ENCODE measurements at regions not wholly inside any gene's neighbourhood (a gene's known extent, or its start where the extent isn't known, plus 50 kb on each side); places are given as distances from the start of the nearest gene placed in this dataset.

GRCh38 chr6:23566418-23566817 lies 559.6 kb upstream of the NRSN1 start:
- H3K27me3 ChIP-seq (ENCODE audit: insufficient read depth, low read depth, low read length): no peaks in the 10 kb centered on the region
- H3F3A ChIP-seq (ENCODE audit: insufficient read depth, low read length, poor library complexity, severe bottlenecking): no peaks in the 10 kb centered on the region
- TF ChIP-seq REST (IDR thresholded peaks at IDR 0.05; ENCODE audit: borderline replicate concordance): no peak
- TF ChIP-seq MXI1 (conservative IDR thresholded peaks at IDR 0.05; ENCODE audit: poor library complexity, severe bottlenecking): no peak
- TF ChIP-seq EP300 (conservative IDR thresholded peaks at IDR 0.05; ENCODE audit: poor library complexity, severe bottlenecking): no peak
- TF ChIP-seq POLR2AphosphoS5 (IDR thresholded peaks at IDR 0.05): no peak
- no peak for TF ChIP-seq TAF1 (IDR thresholded peaks at IDR 0.05; ENCODE audit: low read depth)
- TF ChIP-seq RAD21 (conservative IDR thresholded peaks at IDR 0.05): no peak
- no peak for TF ChIP-seq EZH2 (IDR thresholded peaks at IDR 0.05; ENCODE audit: borderline replicate concordance, insufficient read depth, low read length, poor library complexity, severe bottlenecking)
- H3K79me2 ChIP-seq (replicated peaks; ENCODE audit: insufficient read depth, low read length): no peaks in the 10 kb centered on the region
- H3K9me2 ChIP-seq (ENCODE audit: insufficient read depth, low read length): no peaks in the 10 kb centered on the region
- no peak overlapping the region for H3K9ac ChIP-seq (ENCODE audit: low read length)
- H3K36me3 ChIP-seq (ENCODE audit: insufficient read depth, low read length): no peaks in the 10 kb centered on the region
- no peak overlapping the region for H3K4me2 ChIP-seq (ENCODE audit: low read length)
- no peak overlapping the region for H3K27ac ChIP-seq (ENCODE audit: low read length)
- H4K20me1 ChIP-seq (ENCODE audit: insufficient read depth): no peaks in the 10 kb centered on the region
- H3K9me3 ChIP-seq (ENCODE audit: low read length): no peaks in the 10 kb centered on the region
- H3K4me3 ChIP-seq (ENCODE audit: low read length): no peak overlapping the region
- H2AFZ ChIP-seq (ENCODE audit: low read depth, low read length): no peak overlapping the region

GRCh38 chr6:23568292-23568691 lies 557.7 kb upstream of the NRSN1 start:
- H3K9me2 ChIP-seq (ENCODE audit: insufficient read depth, low read length): no peaks in the 10 kb centered on the region
- H4K20me1 ChIP-seq (ENCODE audit: insufficient read depth): no peaks in the 10 kb centered on the region
- no peak overlapping the region for H3K4me2 ChIP-seq (ENCODE audit: low read length)
- H3K27ac ChIP-seq (ENCODE audit: low read length): no peak overlapping the region
- H3K36me3 ChIP-seq (ENCODE audit: insufficient read depth, low read length): no peaks in the 10 kb centered on the region
- no peaks in the 10 kb centered on the region for H3K27me3 ChIP-seq (ENCODE audit: insufficient read depth, low read depth, low read length)
- no peaks in the 10 kb centered on the region for H3F3A ChIP-seq (ENCODE audit: insufficient read depth, low read length, poor library complexity, severe bottlenecking)
- no peaks in the 10 kb centered on the region for H3K9me3 ChIP-seq (ENCODE audit: low read length)
- no peak overlapping the region for H3K4me3 ChIP-seq (ENCODE audit: low read length)
- H2AFZ ChIP-seq (ENCODE audit: low read depth, low read length): no peak overlapping the region
- no peak overlapping the region for H3K9ac ChIP-seq (ENCODE audit: low read length)
- H3K79me2 ChIP-seq (replicated peaks; ENCODE audit: insufficient read depth, low read length): no peaks in the 10 kb centered on the region
- TF ChIP-seq REST (IDR thresholded peaks at IDR 0.05; ENCODE audit: borderline replicate concordance): no peak
- no peak for TF ChIP-seq CTCF (IDR thresholded peaks at IDR 0.05; ENCODE audit: poor library complexity, severe bottlenecking)
- TF ChIP-seq MXI1 (conservative IDR thresholded peaks at IDR 0.05; ENCODE audit: poor library complexity, severe bottlenecking): no peak
- TF ChIP-seq EP300 (conservative IDR thresholded peaks at IDR 0.05; ENCODE audit: poor library complexity, severe bottlenecking): no peak
- TF ChIP-seq RAD21 (conservative IDR thresholded peaks at IDR 0.05): no peak
- no peak for TF ChIP-seq SMC3 (conservative IDR thresholded peaks at IDR 0.05; ENCODE audit: poor library complexity)
- TF ChIP-seq TAF1 (IDR thresholded peaks at IDR 0.05; ENCODE audit: low read depth): no peak

Measured in neural cell (in vitro differentiated cells).